Neural progenitor cell (in vitro differentiated cells): ENCODE measurements at regions not wholly inside any gene's neighbourhood (a gene's known extent, or its start where the extent isn't known, plus 50 kb on each side); places are given as distances from the start of the nearest gene placed in this dataset.

Experiments used
- DNase-seq: peaks from one replicate; pipeline ENCODE4 v3.0.0-alpha.2; 2016; ENCODE audit warnings: low spot score
- H2AFZ ChIP-seq: fragments of 200-600 bp; sonication (generic); replicated peaks from 2 replicates; pipeline ENCODE4 v1.6.1; 2016; ENCODE audit warnings: antibody characterized with exemption
- H3F3A ChIP-seq: fragments of 200-600 bp; sonication (generic); 2 replicates; pipeline ENCODE4 v1.6.1; 2016; ENCODE audit warnings: antibody characterized with exemption, low read depth
- H3K27ac ChIP-seq: fragments of 200-600 bp; sonication (generic); 2 replicates; pipeline ENCODE4 v1.5.1; 2016; ENCODE audit warnings: mild to moderate bottlenecking
- H3K27me3 ChIP-seq: fragments of 200-600 bp; sonication (generic); 2 replicates; pipeline ENCODE4 v1.6.1; 2016; ENCODE audit warnings: mild to moderate bottlenecking, moderate library complexity
- H3K36me3 ChIP-seq: fragments of 200-600 bp; sonication (generic); 2 replicates; pipeline ENCODE4 v1.5.1; 2016
- H3K4me1 ChIP-seq: fragments of 200-600 bp; sonication (generic); 2 replicates; pipeline ENCODE4 v1.6.1; 2016; ENCODE audit warnings: mixed run types
- H3K4me2 ChIP-seq: fragments of 200-600 bp; sonication (generic); 2 replicates; pipeline ENCODE4 v1.6.1; 2016
- H3K4me3 ChIP-seq: fragments of 200-600 bp; sonication (generic); 2 replicates; pipeline ENCODE4 v1.5.1; 2016
- H3K79me2 ChIP-seq: fragments of 200-600 bp; sonication (generic); 2 replicates; pipeline ENCODE4 v1.6.1; 2016; ENCODE audit warnings: low read depth
- H3K9ac ChIP-seq: fragments of 200-600 bp; sonication (generic); 2 replicates; pipeline ENCODE4 v1.6.1; 2016
- H3K9me3 ChIP-seq: fragments of 200-600 bp; sonication (generic); 2 replicates; pipeline ENCODE4 v1.5.1; 2016; ENCODE audit warnings: low read depth
- H4K20me1 ChIP-seq: fragments of 200-600 bp; sonication (generic); 2 replicates; pipeline ENCODE4 v1.6.1; 2016; ENCODE audit warnings: low read depth
- H3K27ac Mint-ChIP-seq: 3 replicates; pipeline ENCODE4 v1.8.0; 2021; ENCODE audit warnings: mixed read lengths
- H3K27me3 Mint-ChIP-seq: 2 replicates; pipeline ENCODE4 v1.8.0; 2022; ENCODE audit warnings: low read depth, mild to moderate bottlenecking, inconsistent platforms, moderate library complexity, mixed read lengths; ENCODE audit not compliant: insufficient read depth
- H3K36me3 Mint-ChIP-seq: 3 replicates; pipeline ENCODE4 v1.8.0; 2021; ENCODE audit warnings: mixed read lengths
- H3K4me1 Mint-ChIP-seq: 3 replicates; pipeline ENCODE4 v1.8.0; 2021; ENCODE audit warnings: mixed read lengths
- H3K4me3 Mint-ChIP-seq: 3 replicates; pipeline ENCODE4 v1.8.0; 2021; ENCODE audit warnings: mild to moderate bottlenecking, moderate library complexity, mixed read lengths
- H3K9me3 Mint-ChIP-seq: 3 replicates; pipeline ENCODE4 v1.8.0; 2020; ENCODE audit warnings: mixed read lengths
- EZH2 ChIP-seq: fragments of 200-600 bp; sonication (generic); IDR thresholded peaks from 2 replicates; pipeline ENCODE4 v1.6.1; 2017; ENCODE audit warnings: antibody characterized with exemption, mild to moderate bottlenecking, moderate library complexity
- EZH2phosphoT487 ChIP-seq: fragments of 200-600 bp; sonication (generic); IDR thresholded peaks from 2 replicates; pipeline ENCODE4 v1.6.1; 2017; ENCODE audit warnings: antibody characterized with exemption
- TF ChIP-seq, protein P1 (sequence below): fragments of 200-600 bp; sonication (generic); IDR thresholded peaks from 2 replicates; pipeline ENCODE4 v1.5.1; 2017; ENCODE audit warnings: antibody characterized with exemption, mild to moderate bottlenecking

DNA sequence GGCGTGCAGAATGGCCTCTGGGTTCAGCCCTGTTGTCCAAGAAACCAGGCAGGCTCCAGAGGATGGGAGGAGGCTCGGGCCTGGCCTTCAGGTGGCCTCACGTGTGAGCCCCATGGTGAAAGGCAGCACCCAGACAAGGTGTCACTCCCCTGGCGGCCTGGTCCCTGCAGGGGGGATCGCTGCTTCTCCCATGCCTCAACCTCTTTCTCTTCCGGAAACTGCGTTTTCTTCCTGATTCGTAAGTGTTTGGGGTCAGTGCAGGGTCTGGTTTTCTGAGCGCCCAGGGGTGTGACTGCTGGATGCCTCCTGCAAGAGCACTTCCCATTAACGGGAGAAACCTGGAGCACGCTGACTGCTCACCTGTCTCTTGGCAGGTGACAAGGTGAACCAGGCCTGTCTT is 70.0 kb upstream of the CIBAR2 start:
- H3K9me3 Mint-ChIP-seq, result peaks cover 17% of the 10 kb centered on the region
- H4K20me1 ChIP-seq, result peaks cover 7% of the 10 kb centered on the region

DNA sequence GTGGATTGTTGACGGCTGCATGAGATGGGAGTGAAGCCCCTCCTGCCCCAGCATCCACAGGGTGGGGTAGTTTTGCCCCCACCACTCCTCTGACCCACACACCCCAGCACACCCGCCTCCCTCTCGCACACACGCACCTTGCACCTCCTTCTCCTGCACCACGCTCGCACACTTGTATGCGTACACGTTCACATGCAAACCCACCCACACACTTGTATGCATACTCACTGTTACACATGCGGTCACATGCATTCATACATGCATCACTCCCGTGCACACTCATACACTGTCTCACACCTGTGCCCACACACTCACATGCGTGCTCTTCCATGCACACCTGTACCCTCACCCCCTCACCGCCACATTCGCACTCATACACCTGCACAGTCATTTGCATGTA is 70.5 kb upstream of the CIBAR2 start:
- Histone ChIP-seq H3K79me2 (no peaks in the 10 kb centered on the region), H3K27ac (no peak overlapping the region), H3K9ac (no peak overlapping the region), H3K36me3 (no peaks in the 10 kb centered on the region), H3F3A (peaks cover 6% of the 10 kb centered on the region), H3K4me3 (no peak overlapping the region), H3K4me1 (no peaks in the 10 kb centered on the region), H4K20me1 (peaks cover 7% of the 10 kb centered on the region), H2AFZ (no peak overlapping the region), H3K4me2 (no peak overlapping the region), H3K27me3 (no peaks in the 10 kb centered on the region), H3K9me3 (peaks cover 5% of the 10 kb centered on the region)
- peaks cover 22% of the 10 kb centered on the region for H3K36me3 Mint-ChIP-seq
- no peak for TF ChIP-seq EZH2
- TF ChIP-seq, protein P1, sequence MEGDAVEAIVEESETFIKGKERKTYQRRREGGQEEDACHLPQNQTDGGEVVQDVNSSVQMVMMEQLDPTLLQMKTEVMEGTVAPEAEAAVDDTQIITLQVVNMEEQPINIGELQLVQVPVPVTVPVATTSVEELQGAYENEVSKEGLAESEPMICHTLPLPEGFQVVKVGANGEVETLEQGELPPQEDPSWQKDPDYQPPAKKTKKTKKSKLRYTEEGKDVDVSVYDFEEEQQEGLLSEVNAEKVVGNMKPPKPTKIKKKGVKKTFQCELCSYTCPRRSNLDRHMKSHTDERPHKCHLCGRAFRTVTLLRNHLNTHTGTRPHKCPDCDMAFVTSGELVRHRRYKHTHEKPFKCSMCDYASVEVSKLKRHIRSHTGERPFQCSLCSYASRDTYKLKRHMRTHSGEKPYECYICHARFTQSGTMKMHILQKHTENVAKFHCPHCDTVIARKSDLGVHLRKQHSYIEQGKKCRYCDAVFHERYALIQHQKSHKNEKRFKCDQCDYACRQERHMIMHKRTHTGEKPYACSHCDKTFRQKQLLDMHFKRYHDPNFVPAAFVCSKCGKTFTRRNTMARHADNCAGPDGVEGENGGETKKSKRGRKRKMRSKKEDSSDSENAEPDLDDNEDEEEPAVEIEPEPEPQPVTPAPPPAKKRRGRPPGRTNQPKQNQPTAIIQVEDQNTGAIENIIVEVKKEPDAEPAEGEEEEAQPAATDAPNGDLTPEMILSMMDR, result no peak
- no peak for TF ChIP-seq EZH2phosphoT487
- H3K9me3 Mint-ChIP-seq, result peaks cover 17% of the 10 kb centered on the region
- H3K27ac Mint-ChIP-seq, result no peak overlapping the region
- peaks cover 14% of the 10 kb centered on the region for H3K27me3 Mint-ChIP-seq
- no peak for DNase-seq
- peaks cover 20% of the 10 kb centered on the region for H3K4me1 Mint-ChIP-seq
- no peak overlapping the region for H3K4me3 Mint-ChIP-seq

More for the DNA sequence above, 70.0 kb upstream of the CIBAR2 start:
- Histone ChIP-seq H3K4me1 (no peaks in the 10 kb centered on the region), H3K9ac (no peak overlapping the region), H3K4me2 (no peak overlapping the region), H3K9me3 (peaks cover 5% of the 10 kb centered on the region), H3F3A (peaks cover 5% of the 10 kb centered on the region), H3K4me3 (no peak overlapping the region), H3K27ac (no peak overlapping the region), H3K36me3 (no peaks in the 10 kb centered on the region), H3K79me2 (no peaks in the 10 kb centered on the region), H3K27me3 (no peaks in the 10 kb centered on the region), H2AFZ (no peak overlapping the region)
- Mint-ChIP-seq H3K27ac (no peak overlapping the region), H3K36me3 (peaks cover 22% of the 10 kb centered on the region), H3K4me1 (peaks cover 23% of the 10 kb centered on the region), H3K27me3 (peaks cover 11% of the 10 kb centered on the region), H3K4me3 (no peak overlapping the region)
- no peak for TF ChIP-seq EZH2
- DNase-seq, result no peak

DNA sequence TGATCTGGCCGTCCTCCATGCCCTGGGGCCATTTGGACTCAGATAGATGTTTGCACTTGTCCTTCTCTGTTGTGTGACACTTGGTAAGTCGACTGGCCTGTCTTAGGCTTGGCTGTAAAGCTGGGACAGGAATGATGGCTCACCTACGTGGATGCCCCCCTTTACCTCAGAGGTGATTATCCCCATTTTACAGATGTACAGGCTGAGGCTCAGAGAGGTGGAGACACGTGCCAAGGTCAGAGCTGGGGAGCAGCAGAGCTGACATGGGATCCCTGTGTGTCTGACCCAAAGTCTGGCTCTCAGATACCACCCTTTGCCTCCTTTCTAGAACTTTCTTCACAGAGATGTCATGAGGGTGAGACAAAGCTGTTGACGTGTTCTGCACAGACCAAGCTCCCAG is 71.3 kb upstream of the CIBAR2 start:
- Mint-ChIP-seq H3K9me3 (peaks cover 17% of the 10 kb centered on the region), H3K27me3 (peaks cover 15% of the 10 kb centered on the region), H3K4me3 (no peak overlapping the region), H3K27ac (no peak overlapping the region), H3K36me3 (peaks cover 22% of the 10 kb centered on the region), H3K4me1 (peaks cover 19% of the 10 kb centered on the region)
- Histone ChIP-seq H3K9me3 (peaks cover 5% of the 10 kb centered on the region), H3K79me2 (no peaks in the 10 kb centered on the region), H3K4me3 (no peak overlapping the region), H2AFZ (no peak overlapping the region), H4K20me1 (peaks cover 7% of the 10 kb centered on the region), H3F3A (peaks cover 6% of the 10 kb centered on the region), H3K27me3 (no peaks in the 10 kb centered on the region), H3K27ac (no peak overlapping the region), H3K36me3 (no peaks in the 10 kb centered on the region), H3K9ac (no peak overlapping the region), H3K4me1 (no peaks in the 10 kb centered on the region), H3K4me2 (no peak overlapping the region)
- TF ChIP-seq, protein P1, result no peak
- TF ChIP-seq EZH2, result no peak
- no peak for TF ChIP-seq EZH2phosphoT487
- no peak for DNase-seq

DNA sequence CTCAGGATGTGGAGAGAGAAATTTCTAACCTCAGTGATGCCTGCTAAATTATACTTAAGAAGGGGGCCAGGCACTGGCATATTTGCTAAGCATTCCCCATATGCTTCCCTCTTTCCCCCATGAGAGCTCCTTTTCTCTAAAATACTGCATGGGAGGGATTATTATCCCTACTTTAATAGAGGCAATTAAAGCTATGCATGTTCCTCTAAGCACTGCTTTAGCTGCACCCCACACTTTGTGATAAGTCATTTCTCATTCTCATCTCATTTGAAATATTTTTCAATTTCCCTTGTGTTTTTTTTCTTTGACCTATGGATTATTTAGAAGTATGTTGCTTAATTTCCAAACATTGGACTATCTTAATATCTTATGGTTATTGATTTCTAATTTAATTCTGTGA is 72.1 kb upstream of the CIBAR2 start:
- peaks cover 6% of the 10 kb centered on the region for H3F3A ChIP-seq

More for the DNA sequence above, 72.1 kb upstream of the CIBAR2 start:
- H3K27ac Mint-ChIP-seq, result no peak overlapping the region
- peaks cover 24% of the 10 kb centered on the region for H3K36me3 Mint-ChIP-seq
- H3K9me3 ChIP-seq, result peaks cover 10% of the 10 kb centered on the region
- no peak overlapping the region for H2AFZ ChIP-seq
- no peaks in the 10 kb centered on the region for H3K36me3 ChIP-seq
- H4K20me1 ChIP-seq, result peaks cover 7% of the 10 kb centered on the region
- H3K4me3 ChIP-seq, result no peak overlapping the region
- peaks cover 15% of the 10 kb centered on the region for H3K27me3 Mint-ChIP-seq
- no peaks in the 10 kb centered on the region for H3K79me2 ChIP-seq
- no peak overlapping the region for H3K27ac ChIP-seq
- no peak overlapping the region for H3K9ac ChIP-seq
- peaks cover 17% of the 10 kb centered on the region for H3K9me3 Mint-ChIP-seq
- H3K27me3 ChIP-seq, result no peaks in the 10 kb centered on the region
- H3K4me1 ChIP-seq, result no peaks in the 10 kb centered on the region
- DNase-seq, result no peak
- H3K4me2 ChIP-seq, result no peak overlapping the region
- no peak for TF ChIP-seq EZH2
- TF ChIP-seq, protein P1, result no peak
- no peak for TF ChIP-seq EZH2phosphoT487
- H3K4me3 Mint-ChIP-seq, result no peak overlapping the region
- peaks cover 19% of the 10 kb centered on the region for H3K4me1 Mint-ChIP-seq
